HG03432 (cell line): ENCODE measurements at regions not wholly inside any gene's neighbourhood (a gene's known extent, or its start where the extent isn't known, plus 50 kb on each side); places are given as distances from the start of the nearest gene placed in this dataset.

Experiments
- ATAC-seq: cut with Tn5 transposase; IDR thresholded peaks from one replicate; pipeline ENCODE4 v1.9.1; 2021; ENCODE audit warnings: mild to moderate bottlenecking, moderate library complexity; ENCODE audit not compliant: unreplicated experiment

GRCh38 chr6:44701637-44702101, 314.2 kb downstream of the CDC5L start:
- no peak for ATAC-seq

- ATAC-seq = no peak
Observed at GRCh38 chr6:44702292-44702691, 314.8 kb downstream of the CDC5L start.

GRCh38 chr6:44704240-44705150, 317.0 kb downstream of the CDC5L start:
- ATAC-seq = peak; percentile 47

- no peak for ATAC-seq
Observed at GRCh38 chr6:44705596-44705995, 318.1 kb downstream of the CDC5L start.

GRCh38 chr6:44706011-44706410, 318.5 kb downstream of the CDC5L start:
- ATAC-seq = no peak

- no peak for ATAC-seq
Observed at GRCh38 chr6:44708208-44708607, 320.7 kb downstream of the CDC5L start.

- no peak for ATAC-seq
Observed at GRCh38 chr6:44712353-44713111, 325.0 kb downstream of the CDC5L start.

GRCh38 chr6:44715188-44715587, 327.7 kb downstream of the CDC5L start:
- ATAC-seq = no peak

GRCh38 chr6:44715925-44716324, 328.4 kb downstream of the CDC5L start:
- ATAC-seq = no peak

- no peak for ATAC-seq
Observed at GRCh38 chr6:44717431-44717830, 329.9 kb downstream of the CDC5L start.

- ATAC-seq = no peak
Observed at GRCh38 chr6:44721954-44722578, 334.6 kb downstream of the CDC5L start.

- no peak for ATAC-seq
Observed at GRCh38 chr6:44722736-44723135, 335.2 kb downstream of the CDC5L start.

GRCh38 chr6:44723439-44724197, 336.1 kb downstream of the CDC5L start:
- no peak for ATAC-seq

- ATAC-seq = no peak
Observed at GRCh38 chr6:44725070-44725469, 337.6 kb downstream of the CDC5L start.

- ATAC-seq = no peak
Observed at GRCh38 chr6:44727651-44728630, 340.4 kb downstream of the CDC5L start.

- no peak for ATAC-seq
Observed at GRCh38 chr6:44730771-44731391, 343.4 kb downstream of the CDC5L start.

- no peak for ATAC-seq
Observed at GRCh38 chr6:44731485-44732095, 344.1 kb downstream of the CDC5L start.

- no peak for ATAC-seq
Observed at GRCh38 chr6:44732243-44732642, 344.7 kb downstream of the CDC5L start.

- ATAC-seq = no peak
Observed at GRCh38 chr6:44733126-44733525, 345.6 kb downstream of the CDC5L start.
